SU-DHL-6 (cell line): ENCODE measurements at regions not wholly inside any gene's neighbourhood (a gene's known extent, or its start where the extent isn't known, plus 50 kb on each side); places are given as distances from the start of the nearest gene placed in this dataset.

Source experiments
- H2AFZ ChIP-seq: fragments of 200-600 bp; sonication (generic); 2 replicates; pipeline ENCODE4 v1.6.1; 2014; ENCODE audit warnings: low read depth, mild to moderate bottlenecking, moderate library complexity, mixed read lengths, antibody characterized with exemption, low read length; ENCODE audit not compliant: severe bottlenecking
- H3F3A ChIP-seq: fragments of 200-600 bp; shearing (Covaris generic); 2 replicates; pipeline ENCODE4 v1.6.0; 2016; ENCODE audit warnings: antibody characterized with exemption, mild to moderate bottlenecking; ENCODE audit not compliant: insufficient read depth
- H3K27ac ChIP-seq: fragments of 200-600 bp; sonication (generic); 2 replicates; pipeline ENCODE4 v1.5.1; 2016; ENCODE audit warnings: low read depth, mild to moderate bottlenecking, low read length, moderate library complexity, mixed read lengths
- H3K27me3 ChIP-seq: fragments of 200-600 bp; sonication (generic), shearing (Covaris generic); 2 replicates; pipeline ENCODE4 v1.6.0; 2014; ENCODE audit warnings: mild to moderate bottlenecking, low read length
- H3K36me3 ChIP-seq: fragments of 200-600 bp; sonication (generic); 2 replicates; pipeline ENCODE4 v1.6.1; 2014; ENCODE audit warnings: mild to moderate bottlenecking, low read length, mixed read lengths
- H3K4me2 ChIP-seq: fragments of 300-600, 200-600 bp; shearing (Covaris generic), sonication (generic); 2 replicates; pipeline ENCODE4 v1.6.0; 2014; ENCODE audit warnings: low read length, low read depth, mild to moderate bottlenecking; ENCODE audit not compliant: poor library complexity, severe bottlenecking
- H3K4me3 ChIP-seq: fragments of 200-600 bp; sonication (generic); 2 replicates; pipeline ENCODE4 v1.5.1; 2014; ENCODE audit warnings: antibody characterized with exemption, low read length, mild to moderate bottlenecking, mixed read lengths; ENCODE audit not compliant: insufficient read depth, poor library complexity, severe bottlenecking
- H3K79me2 ChIP-seq: fragments of 200-600 bp; sonication (generic); 2 replicates; pipeline ENCODE4 v1.6.1; 2014; ENCODE audit warnings: mild to moderate bottlenecking, low read length, moderate library complexity; ENCODE audit not compliant: insufficient read depth
- H3K9ac ChIP-seq: fragments of 200-600 bp; sonication (generic); 2 replicates; pipeline ENCODE4 v1.7.0; 2014; ENCODE audit warnings: mild to moderate bottlenecking, low read length
- H3K9me2 ChIP-seq: fragments of 200-600 bp; sonication (generic); replicated peaks from 2 replicates; pipeline ENCODE4 v1.6.1; 2014; ENCODE audit warnings: low read length; ENCODE audit not compliant: insufficient read depth
- H3K9me3 ChIP-seq: fragments of 200-600 bp; sonication (generic); 2 replicates; pipeline ENCODE4 v1.6.1; 2014; ENCODE audit warnings: low read length, mixed read lengths; ENCODE audit not compliant: insufficient read depth
- H4K20me1 ChIP-seq: fragments of 200-600 bp; sonication (generic); 2 replicates; pipeline ENCODE4 v1.6.1; 2014; ENCODE audit warnings: low read depth, mild to moderate bottlenecking, antibody characterized with exemption, low read length, moderate library complexity, mixed read lengths
- EZH2phosphoT487 ChIP-seq: fragments of 200-600 bp; sonication (generic), shearing (Covaris generic); conservative IDR thresholded peaks from 2 replicates; pipeline ENCODE4 v1.6.1; 2018; ENCODE audit warnings: mild to moderate bottlenecking, antibody characterized with exemption, low read length, moderate library complexity, mixed read lengths
- TF ChIP-seq, protein P1 (sequence below): fragments of 200-600 bp; sonication (generic); IDR thresholded peaks from one replicate; pipeline ENCODE4 v1.5.1; 2017; ENCODE audit warnings: antibody characterized with exemption, mild to moderate bottlenecking, low read length, moderate library complexity; ENCODE audit not compliant: insufficient read depth, poor library complexity, severe bottlenecking

- Histone ChIP-seq H3K9me2 (no peaks in the 10 kb centered on the region), H4K20me1 (no peaks in the 10 kb centered on the region), H3K27me3 (no peaks in the 10 kb centered on the region), H3K4me3 (peak overlapping the region; percentile 16), H3K4me2 (peak overlapping the region; percentile 85), H3K27ac (peak overlapping the region; percentile 98), H3K79me2 (no peaks in the 10 kb centered on the region), H2AFZ (peak overlapping the region; percentile 12), H3K9ac (peak overlapping the region; percentile 52), H3F3A (peaks cover 30% of the 10 kb centered on the region), H3K9me3 (no peaks in the 10 kb centered on the region), H3K36me3 (no peaks in the 10 kb centered on the region)
- TF ChIP-seq EZH2phosphoT487 = no peak
- TF ChIP-seq, protein P1, sequence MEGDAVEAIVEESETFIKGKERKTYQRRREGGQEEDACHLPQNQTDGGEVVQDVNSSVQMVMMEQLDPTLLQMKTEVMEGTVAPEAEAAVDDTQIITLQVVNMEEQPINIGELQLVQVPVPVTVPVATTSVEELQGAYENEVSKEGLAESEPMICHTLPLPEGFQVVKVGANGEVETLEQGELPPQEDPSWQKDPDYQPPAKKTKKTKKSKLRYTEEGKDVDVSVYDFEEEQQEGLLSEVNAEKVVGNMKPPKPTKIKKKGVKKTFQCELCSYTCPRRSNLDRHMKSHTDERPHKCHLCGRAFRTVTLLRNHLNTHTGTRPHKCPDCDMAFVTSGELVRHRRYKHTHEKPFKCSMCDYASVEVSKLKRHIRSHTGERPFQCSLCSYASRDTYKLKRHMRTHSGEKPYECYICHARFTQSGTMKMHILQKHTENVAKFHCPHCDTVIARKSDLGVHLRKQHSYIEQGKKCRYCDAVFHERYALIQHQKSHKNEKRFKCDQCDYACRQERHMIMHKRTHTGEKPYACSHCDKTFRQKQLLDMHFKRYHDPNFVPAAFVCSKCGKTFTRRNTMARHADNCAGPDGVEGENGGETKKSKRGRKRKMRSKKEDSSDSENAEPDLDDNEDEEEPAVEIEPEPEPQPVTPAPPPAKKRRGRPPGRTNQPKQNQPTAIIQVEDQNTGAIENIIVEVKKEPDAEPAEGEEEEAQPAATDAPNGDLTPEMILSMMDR = no peak
Measured at GRCh38 chr11:26086028-26086427, 245.9 kb upstream of the ANO3 start.

- Histone ChIP-seq H3F3A (peaks cover 30% of the 10 kb centered on the region), H3K9ac (peak overlapping the region; percentile 52), H3K4me3 (peak overlapping the region; percentile 32), H4K20me1 (no peaks in the 10 kb centered on the region), H3K9me2 (no peaks in the 10 kb centered on the region), H3K27ac (peak overlapping the region; percentile 98), H2AFZ (peak overlapping the region; percentile 12), H3K4me2 (peak overlapping the region; percentile 85), H3K9me3 (no peaks in the 10 kb centered on the region), H3K79me2 (no peaks in the 10 kb centered on the region), H3K27me3 (no peaks in the 10 kb centered on the region), H3K36me3 (no peaks in the 10 kb centered on the region)
- TF ChIP-seq EZH2phosphoT487 = no peak
- TF ChIP-seq, protein P1 = no peak
Measured at GRCh38 chr11:26087120-26087935, 244.6 kb upstream of the ANO3 start.

- Histone ChIP-seq H3K36me3 (no peaks in the 10 kb centered on the region), H3K27ac (peak overlapping the region; percentile 98), H4K20me1 (no peaks in the 10 kb centered on the region), H3K79me2 (no peaks in the 10 kb centered on the region), H3K4me3 (no peak overlapping the region), H2AFZ (peak overlapping the region; percentile 24), H3K9me2 (no peaks in the 10 kb centered on the region), H3F3A (peaks cover 30% of the 10 kb centered on the region), H3K4me2 (peak overlapping the region; percentile 85), H3K9me3 (no peaks in the 10 kb centered on the region), H3K27me3 (no peaks in the 10 kb centered on the region), H3K9ac (peak overlapping the region; percentile 4; the same call in 1 of the 2 replicates)
- TF ChIP-seq EZH2phosphoT487 = no peak
- TF ChIP-seq, protein P1 = no peak
Measured at GRCh38 chr11:26088391-26088790, 243.5 kb upstream of the ANO3 start.
